Activated CD4-positive, alpha-beta T cell treated with anti-CD3 and anti-CD28 coated beads for 36 hours (primary cell): ENCODE measurements at regions not wholly inside any gene's neighbourhood (a gene's known extent, or its start where the extent isn't known, plus 50 kb on each side); places are given as distances from the start of the nearest gene placed in this dataset.

Source experiments
- ATAC-seq: fragments of 200-7000 bp; cut with Tn5 transposase; one replicate; pipeline ENCODE4 v1.10.0; 2021; ENCODE audit warnings: mild to moderate bottlenecking, moderate library complexity
- CTCF ChIA-PET: fragments of 350-600 bp; sonication (Branson Sonifier 250); formaldehyde crosslinking; loops from one replicate; lab custom pipeline; 2021; ENCODE audit warnings: antibody characterized with exemption; lab: Charles Lee
- POLR2A ChIA-PET: fragments of 350-600 bp; sonication (Branson Sonifier 250); formaldehyde crosslinking; loops from one replicate; lab custom pipeline; 2021; ENCODE audit warnings: antibody characterized with exemption, inconsistent platforms; lab: Charles Lee
- DNase-seq: peaks from one replicate; pipeline ENCODE4 v3.0.0-alpha.2; 2020
- H3K27ac Mint-ChIP-seq: one replicate; pipeline ENCODE4 v1.8.0; 2021; ENCODE audit warnings: mixed read lengths
- H3K27me3 Mint-ChIP-seq: one replicate; pipeline ENCODE4 v1.8.0; 2021; ENCODE audit warnings: mixed read lengths
- H3K36me3 Mint-ChIP-seq: one replicate; pipeline ENCODE4 v1.8.0; 2021; ENCODE audit warnings: low read depth, mixed read lengths
- H3K4me1 Mint-ChIP-seq: one replicate; pipeline ENCODE4 v1.8.0; 2021; ENCODE audit warnings: mixed read lengths
- H3K4me3 Mint-ChIP-seq: one replicate; pipeline ENCODE4 v1.8.0; 2021; ENCODE audit warnings: mild to moderate bottlenecking, moderate library complexity, mixed read lengths
- H3K9me3 Mint-ChIP-seq: one replicate; pipeline ENCODE4 v1.8.0; 2021; ENCODE audit warnings: low read depth, mixed read lengths
- intact Hi-C, 2 experiments: fragments of 100-400 bp; cut with DNase I in 1 of 2; cut with micrococcal nuclease in 1 of 2; formaldehyde crosslinking; loops; one replicate each; pipeline versions ENCODE4 v1.14.2 to v1.15.1; 2022 to 2024; cut with DNase I, micrococcal nuclease

DNA sequence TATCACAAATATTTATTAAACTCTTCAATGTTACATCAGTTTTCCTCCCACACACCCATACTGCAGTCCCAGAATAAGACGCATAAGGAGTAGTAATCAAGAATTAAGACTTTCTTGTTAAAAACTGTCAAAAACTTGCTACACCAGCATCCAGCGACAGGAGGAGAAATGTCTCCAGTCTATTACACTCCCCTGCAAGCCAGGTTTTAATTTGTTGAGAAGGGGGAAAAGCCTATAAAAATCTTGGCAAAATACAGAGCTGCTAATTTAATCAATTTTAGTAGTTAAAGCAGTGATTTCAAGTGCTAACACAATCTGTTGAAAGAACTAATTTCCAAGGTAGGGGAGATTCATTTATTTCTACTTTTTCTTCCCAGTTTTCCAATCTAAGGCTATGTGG is 102.0 kb upstream of the MED13 start:
- H3K36me3 Mint-ChIP-seq = no peaks in the 10 kb centered on the region
- no peak overlapping the region for H3K4me3 Mint-ChIP-seq
- ChIA-PET POLR2A (no interaction called here), CTCF (no interaction called here)
- H3K4me1 Mint-ChIP-seq = peaks cover 8% of the 10 kb centered on the region
- intact Hi-C loops = no loop called here
- no peaks in the 10 kb centered on the region for H3K9me3 Mint-ChIP-seq
- ATAC-seq (no peak), DNase-seq (no peak)
- H3K27ac Mint-ChIP-seq = no peak overlapping the region
- H3K27me3 Mint-ChIP-seq = peaks cover 2% of the 10 kb centered on the region

DNA sequence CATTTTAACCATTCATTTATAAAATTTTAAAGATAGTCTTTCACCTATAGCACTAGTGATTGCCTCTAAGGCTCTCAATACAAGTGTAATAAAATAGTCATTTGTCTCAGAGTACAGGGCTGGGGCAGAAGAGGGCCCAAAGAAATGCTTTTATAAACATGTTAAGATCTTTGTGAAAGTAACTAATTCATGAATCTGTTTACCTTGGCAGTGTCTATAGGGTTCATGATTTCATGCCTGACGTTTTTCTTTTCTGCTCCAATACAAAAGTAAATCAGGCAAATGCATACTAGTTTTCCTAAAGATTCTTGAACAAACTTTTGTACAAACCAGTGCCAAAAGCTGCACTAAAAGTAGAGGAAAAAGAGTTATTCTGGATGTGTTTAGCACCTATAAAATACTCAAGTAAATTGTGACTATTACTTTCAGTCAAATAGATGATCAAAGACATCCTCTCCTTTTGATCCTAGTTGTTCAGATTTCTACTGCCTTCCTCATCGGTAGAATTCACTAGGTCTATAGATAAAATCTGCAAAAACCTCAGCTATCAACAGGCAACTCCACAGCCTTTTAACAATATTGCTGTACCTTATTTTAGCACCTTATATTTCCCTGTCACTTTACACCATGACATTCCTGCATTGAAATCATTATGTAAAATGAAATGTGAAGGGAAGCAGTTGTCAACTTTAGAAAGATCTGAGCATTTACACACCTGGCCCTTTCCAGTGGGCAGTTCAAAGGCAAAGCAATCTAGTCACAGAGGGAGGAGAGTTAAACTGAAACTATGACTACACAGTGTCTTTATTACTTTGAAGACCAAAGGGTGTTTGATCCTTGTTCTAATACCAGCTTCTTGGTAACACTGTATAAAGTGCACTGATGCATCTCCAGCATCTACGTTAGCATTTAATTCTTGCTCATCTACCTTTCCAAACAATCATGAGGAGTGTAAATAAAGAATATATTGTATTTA is 100.0 kb upstream of the MED13 start:
- ChIA-PET POLR2A (no interaction called here), CTCF (no interaction called here)
- H3K27me3 Mint-ChIP-seq = peaks cover 2% of the 10 kb centered on the region
- H3K9me3 Mint-ChIP-seq = no peaks in the 10 kb centered on the region
- DNase-seq (no peak), ATAC-seq (peak; percentile 66)
- peaks cover 8% of the 10 kb centered on the region for H3K4me1 Mint-ChIP-seq
- H3K4me3 Mint-ChIP-seq = no peak overlapping the region
- no peak overlapping the region for H3K27ac Mint-ChIP-seq
- no peaks in the 10 kb centered on the region for H3K36me3 Mint-ChIP-seq
- intact Hi-C loops = no loop called here

DNA sequence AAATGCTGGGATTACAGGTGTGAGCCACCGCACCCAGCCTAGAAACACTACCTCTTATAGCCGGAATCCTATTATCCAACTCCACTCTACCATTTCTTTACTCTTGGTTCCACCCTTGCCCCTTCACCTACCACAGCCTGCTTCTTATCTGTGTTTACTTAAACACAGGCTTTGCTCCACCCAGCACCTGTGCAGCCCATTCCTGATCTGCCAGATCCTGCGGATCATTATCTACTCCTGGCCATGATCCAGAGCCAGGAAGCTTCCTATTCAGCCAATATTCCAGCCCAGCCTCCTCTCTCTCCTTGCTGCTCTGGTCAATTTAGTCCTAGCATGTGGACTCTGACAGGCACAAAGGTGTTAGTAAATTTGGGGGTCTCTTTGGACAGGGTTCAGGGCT is 98.8 kb upstream of the MED13 start:
- ChIA-PET CTCF (no interaction called here), POLR2A (no interaction called here)
- intact Hi-C loops = no loop called here
- DNase-seq (no peak), ATAC-seq (no peak)
- Mint-ChIP-seq H3K27me3 (no peaks in the 10 kb centered on the region), H3K4me1 (peaks cover 8% of the 10 kb centered on the region), H3K36me3 (no peaks in the 10 kb centered on the region), H3K27ac (no peak overlapping the region), H3K9me3 (no peaks in the 10 kb centered on the region), H3K4me3 (no peak overlapping the region)

DNA sequence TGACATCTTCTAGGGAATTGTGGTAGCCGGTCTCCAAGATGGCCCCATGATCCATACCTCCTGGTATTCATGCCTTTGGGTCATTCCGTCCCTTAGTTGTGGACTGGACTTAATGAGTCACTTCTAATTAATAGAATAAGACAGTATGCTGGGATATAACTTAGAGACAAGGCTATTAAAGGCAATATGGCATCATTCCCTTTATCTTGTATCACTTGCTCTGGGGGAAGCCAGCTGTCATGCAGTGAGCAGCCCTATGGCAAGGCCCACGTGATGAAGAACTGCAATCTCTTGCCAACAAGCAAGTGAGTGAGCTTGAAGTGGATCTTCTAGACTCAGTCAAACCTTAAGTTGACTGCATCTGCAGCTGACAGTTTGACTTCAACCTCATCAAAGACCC is 97.8 kb upstream of the MED13 start:
- no peak for ATAC-seq
- intact Hi-C loops = no loop called here

DNA sequence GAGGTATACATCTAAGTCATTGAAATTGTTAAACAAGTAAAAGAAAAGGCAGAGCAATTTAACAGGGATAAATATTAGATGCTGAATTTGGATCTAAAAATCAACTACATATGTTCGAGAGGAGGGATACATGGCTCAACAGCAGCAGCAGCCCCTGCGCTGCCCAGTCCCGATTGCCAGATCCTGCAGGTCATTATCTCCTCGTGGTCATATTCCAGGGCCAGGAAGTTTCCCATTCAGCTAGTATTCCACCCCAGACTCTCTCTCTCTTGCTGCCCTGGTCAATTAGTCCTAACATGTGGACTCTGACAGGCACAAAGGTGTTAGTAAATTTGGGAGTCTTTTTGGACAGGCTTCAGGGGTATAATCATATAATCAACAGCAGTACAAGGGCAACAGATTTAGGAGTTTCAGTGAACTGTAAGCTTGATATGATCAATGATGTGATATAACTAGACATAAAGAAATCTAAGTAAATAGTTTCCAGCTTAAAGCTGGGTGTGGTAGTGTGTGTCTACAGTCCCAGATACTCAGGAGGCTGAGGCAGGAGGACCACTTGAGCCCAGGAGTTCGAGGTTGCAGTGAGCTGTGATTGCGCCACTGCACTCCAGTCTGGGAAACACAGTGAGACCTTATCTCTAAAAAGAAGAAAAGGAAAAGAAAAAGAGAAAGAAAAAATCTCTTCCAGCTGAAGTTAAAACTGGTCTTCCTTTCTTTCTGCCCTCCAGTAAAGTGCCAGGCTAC is 96.5 kb upstream of the MED13 start:
- Mint-ChIP-seq H3K27ac (no peak overlapping the region), H3K27me3 (peaks cover 2% of the 10 kb centered on the region), H3K4me3 (no peak overlapping the region), H3K36me3 (no peaks in the 10 kb centered on the region), H3K9me3 (no peaks in the 10 kb centered on the region), H3K4me1 (peaks cover 8% of the 10 kb centered on the region)
- no peak for DNase-seq
- no peak for ATAC-seq
- ChIA-PET CTCF (interaction anchor here (1.0 kb wide), 1 partner anchor 9 kb away, joined by 4 read pairs; no protein-coding TSS in a partner anchor), POLR2A (no interaction called here)
- intact Hi-C loops = no loop called here

More for the DNA sequence above, 97.8 kb upstream of the MED13 start:
- CTCF ChIA-PET = interaction anchor here (0.8 kb wide), 1 partner anchor 751 kb away, joined by 3 read pairs; no protein-coding TSS in a partner anchor
- DNase-seq = no peak
- POLR2A ChIA-PET = no interaction called here
- Mint-ChIP-seq H3K27me3 (no peaks in the 10 kb centered on the region), H3K27ac (no peak overlapping the region), H3K4me3 (no peak overlapping the region), H3K4me1 (peaks cover 8% of the 10 kb centered on the region), H3K36me3 (no peaks in the 10 kb centered on the region), H3K9me3 (no peaks in the 10 kb centered on the region)

DNA sequence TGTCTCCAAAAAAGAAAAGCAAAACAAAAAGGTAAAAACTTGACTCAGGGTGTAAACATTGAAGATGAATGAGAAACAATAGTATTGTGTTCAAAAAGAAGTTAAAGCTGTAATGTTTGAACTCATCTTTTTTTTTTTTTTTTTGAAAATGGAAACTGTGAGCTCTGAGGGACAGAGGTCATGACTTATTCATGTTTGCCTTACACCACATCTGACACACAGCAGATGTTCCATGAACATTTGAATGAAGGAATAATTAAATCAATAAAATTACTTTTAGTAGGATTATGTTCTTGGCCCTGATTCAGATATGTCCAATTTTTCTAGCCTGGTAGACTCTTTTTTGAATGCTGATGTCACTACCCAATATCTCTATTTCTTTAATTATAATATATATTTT is 95.7 kb upstream of the MED13 start:
- no peak for DNase-seq
- H3K36me3 Mint-ChIP-seq = no peaks in the 10 kb centered on the region
- CTCF ChIA-PET = interaction anchor here (0.6 to 1.0 kb wide), 2 partner anchors 9 to 231 kb away, joined by 3 to 4 read pairs; no protein-coding TSS in a partner anchor
- H3K9me3 Mint-ChIP-seq = no peaks in the 10 kb centered on the region
- H3K4me3 Mint-ChIP-seq = no peak overlapping the region
- POLR2A ChIA-PET = no interaction called here
- intact Hi-C loops = no loop called here
- H3K27me3 Mint-ChIP-seq = peaks cover 2% of the 10 kb centered on the region
- H3K27ac Mint-ChIP-seq = no peak overlapping the region
- peaks cover 8% of the 10 kb centered on the region for H3K4me1 Mint-ChIP-seq
- ATAC-seq = no peak

DNA sequence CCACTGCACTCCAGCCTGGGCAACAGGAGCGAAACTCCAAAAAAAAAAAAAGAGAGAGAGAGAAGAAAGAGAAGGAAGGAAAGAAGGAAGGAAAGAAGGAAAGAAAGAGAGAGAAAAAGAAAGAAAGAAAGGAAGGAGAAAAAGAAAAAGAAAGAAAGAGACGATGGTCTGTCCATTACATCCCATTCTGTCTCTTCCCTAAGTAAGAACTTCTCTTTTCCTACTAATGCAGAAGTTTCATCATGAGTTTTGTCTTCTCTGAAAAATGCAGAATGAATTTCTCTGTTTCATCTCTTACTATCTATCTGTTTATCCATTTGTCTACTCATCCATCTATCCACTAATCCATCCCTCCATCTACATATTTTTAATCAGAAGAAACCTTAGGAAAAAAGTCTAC is 94.9 kb upstream of the MED13 start:
- ChIA-PET POLR2A (no interaction called here), CTCF (no interaction called here)
- Mint-ChIP-seq H3K9me3 (no peaks in the 10 kb centered on the region), H3K27me3 (peaks cover 2% of the 10 kb centered on the region), H3K36me3 (no peaks in the 10 kb centered on the region), H3K4me3 (no peak overlapping the region), H3K27ac (no peak overlapping the region), H3K4me1 (peaks cover 3% of the 10 kb centered on the region)
- intact Hi-C loops = no loop called here
- ATAC-seq (no peak), DNase-seq (no peak)

DNA sequence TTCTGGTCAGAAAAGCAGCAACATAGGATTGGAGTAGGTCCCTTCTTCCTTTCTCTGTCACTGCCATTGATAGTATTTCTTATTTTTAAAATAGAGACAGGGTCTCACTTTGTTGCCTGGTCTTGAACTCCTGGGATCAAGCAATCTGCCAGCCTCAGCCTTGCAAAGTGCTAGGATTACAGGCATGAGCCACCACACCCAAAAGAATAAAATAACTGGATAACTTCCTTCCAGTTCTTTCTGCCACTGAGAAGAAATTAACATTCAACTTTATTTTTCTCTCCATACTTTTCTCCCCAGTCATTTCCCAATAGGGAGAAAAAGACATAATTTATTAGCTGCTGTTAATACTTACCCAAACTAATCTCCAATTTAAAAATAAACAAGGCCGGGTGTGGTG is 91.9 kb upstream of the MED13 start:
- Mint-ChIP-seq H3K4me1 (no peaks in the 10 kb centered on the region), H3K27me3 (peaks cover 5% of the 10 kb centered on the region)
- POLR2A ChIA-PET = no interaction called here

DNA sequence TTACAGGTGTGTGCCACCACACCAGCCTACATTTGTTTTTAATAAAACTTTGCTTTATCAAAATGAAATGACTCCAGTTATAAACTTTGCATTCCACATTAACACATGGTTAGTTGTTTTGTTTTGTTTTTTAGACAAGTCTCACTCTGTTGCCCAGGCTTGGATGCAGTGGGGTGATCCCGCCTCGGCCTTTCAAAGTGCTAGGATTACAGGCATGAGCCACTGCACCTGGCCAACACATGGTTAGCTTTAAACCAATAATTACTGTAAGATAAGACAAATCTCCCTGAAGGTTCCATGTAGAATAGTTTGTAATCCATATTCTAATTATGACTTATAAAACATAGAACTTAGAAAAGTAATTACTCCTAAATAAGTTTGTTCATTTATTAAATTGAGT is 89.8 kb upstream of the MED13 start:
- Mint-ChIP-seq H3K27ac (no peak overlapping the region), H3K36me3 (no peaks in the 10 kb centered on the region), H3K4me3 (no peak overlapping the region), H3K9me3 (no peaks in the 10 kb centered on the region), H3K4me1 (no peaks in the 10 kb centered on the region), H3K27me3 (peaks cover 5% of the 10 kb centered on the region)
- DNase-seq (no peak), ATAC-seq (no peak)
- intact Hi-C loops = no loop called here
- POLR2A ChIA-PET = no interaction called here
- CTCF ChIA-PET = no interaction called here

More for the DNA sequence above, 91.9 kb upstream of the MED13 start:
- no peaks in the 10 kb centered on the region for H3K36me3 Mint-ChIP-seq
- no peak for DNase-seq
- no peak overlapping the region for H3K4me3 Mint-ChIP-seq
- CTCF ChIA-PET = no interaction called here
- ATAC-seq = no peak
- H3K27ac Mint-ChIP-seq = no peak overlapping the region
- H3K9me3 Mint-ChIP-seq = no peaks in the 10 kb centered on the region
- intact Hi-C loops = no loop called here

DNA sequence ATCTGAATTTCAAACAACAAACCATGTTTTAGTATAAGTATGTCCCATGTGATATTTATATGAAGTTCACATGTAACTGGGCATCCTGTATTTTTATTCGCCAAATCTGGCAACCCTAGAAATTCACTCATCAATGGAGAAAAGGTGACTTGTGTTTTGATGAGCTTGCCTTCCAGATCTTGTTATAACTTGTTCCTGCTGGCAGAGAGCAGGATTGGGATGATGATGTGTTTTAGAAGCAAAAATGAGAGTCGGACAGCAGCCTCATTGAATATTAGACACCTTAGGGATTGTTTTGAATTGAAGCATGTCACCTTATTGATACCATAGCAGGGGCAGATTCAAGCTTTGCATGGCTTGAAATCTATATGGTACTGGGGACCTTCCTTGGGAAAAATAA is 85.4 kb upstream of the MED13 start:
- ChIA-PET POLR2A (no interaction called here), CTCF (no interaction called here)
- ATAC-seq (no peak), DNase-seq (no peak)
- H3K4me3 Mint-ChIP-seq = no peak overlapping the region
- H3K4me1 Mint-ChIP-seq = no peaks in the 10 kb centered on the region
- no peaks in the 10 kb centered on the region for H3K9me3 Mint-ChIP-seq
- no peaks in the 10 kb centered on the region for H3K36me3 Mint-ChIP-seq
- H3K27ac Mint-ChIP-seq = no peak overlapping the region
- intact Hi-C loops = no loop called here
- H3K27me3 Mint-ChIP-seq = peaks cover 3% of the 10 kb centered on the region

DNA sequence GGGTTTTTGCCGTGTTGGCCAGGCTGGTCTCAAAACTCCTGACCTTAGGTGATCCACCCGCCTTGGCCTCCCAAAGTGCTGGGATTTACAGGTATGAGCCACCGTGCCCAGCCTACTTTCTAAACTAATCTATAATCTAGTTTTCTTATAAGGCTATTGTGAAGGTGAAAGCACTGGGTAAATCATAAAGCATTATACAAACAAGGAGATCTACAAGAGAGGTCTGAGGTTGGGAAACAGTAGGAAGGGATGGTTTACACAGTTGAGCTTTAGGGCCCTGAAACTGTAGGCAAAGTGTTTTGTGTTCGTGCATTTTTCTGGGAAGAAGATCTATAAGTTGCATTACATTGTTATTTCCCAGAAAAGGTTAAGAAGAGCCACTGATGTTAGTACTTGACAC is 84.9 kb upstream of the MED13 start:
- ATAC-seq (no peak), DNase-seq (no peak)
- intact Hi-C loops = no loop called here
- no peaks in the 10 kb centered on the region for H3K36me3 Mint-ChIP-seq
- H3K4me1 Mint-ChIP-seq = no peaks in the 10 kb centered on the region
- CTCF ChIA-PET = no interaction called here
- no peaks in the 10 kb centered on the region for H3K9me3 Mint-ChIP-seq
- H3K27me3 Mint-ChIP-seq = peaks cover 3% of the 10 kb centered on the region
- POLR2A ChIA-PET = no interaction called here
- H3K4me3 Mint-ChIP-seq = no peak overlapping the region
- H3K27ac Mint-ChIP-seq = no peak overlapping the region

DNA sequence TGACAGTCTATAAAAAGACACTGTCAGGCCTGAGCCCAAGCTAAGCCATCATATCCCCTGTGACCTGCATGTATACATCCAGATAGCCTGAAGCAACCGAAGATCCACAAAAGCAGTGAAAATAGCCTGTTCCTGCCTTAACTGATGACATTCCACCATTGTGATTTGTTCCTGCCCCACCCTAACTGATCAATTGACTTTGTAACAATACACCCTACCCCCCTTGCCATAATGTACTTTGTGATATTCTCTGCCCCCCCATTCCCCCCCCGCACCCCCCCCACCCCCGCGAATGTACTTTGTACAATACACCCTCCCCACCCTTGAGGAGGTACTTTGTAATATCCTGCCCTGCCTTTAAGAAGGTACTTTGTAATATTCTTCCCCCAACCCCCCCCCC is 82.2 kb upstream of the MED13 start:
- H3K4me3 Mint-ChIP-seq = no peak overlapping the region
- ATAC-seq (no peak), DNase-seq (no peak)
- CTCF ChIA-PET = no interaction called here
- POLR2A ChIA-PET = no interaction called here
- intact Hi-C loops = no loop called here
- H3K36me3 Mint-ChIP-seq = no peaks in the 10 kb centered on the region
- H3K4me1 Mint-ChIP-seq = no peaks in the 10 kb centered on the region
- no peaks in the 10 kb centered on the region for H3K9me3 Mint-ChIP-seq
- no peak overlapping the region for H3K27ac Mint-ChIP-seq
- H3K27me3 Mint-ChIP-seq = no peaks in the 10 kb centered on the region
